ENCODE measurements at regions not wholly inside any gene's neighbourhood (a gene's known extent, or its start where the extent isn't known, plus 50 kb on each side); places are given as distances from the start of the nearest gene placed in this dataset.

GRCh38 chr11:116231543-116231942 is 541.2 kb downstream of the BUD13 start:
- Histone ChIP-seq H3K27me3 (peaks cover 0 to 18% of the 10 kb centered on the region in 2 donors), H3K4me3 (no peak overlapping the region), H3K36me3 (no peaks in the 10 kb centered on the region), H3K4me1 (no peaks in the 10 kb centered on the region), H3K9me3 (no peaks in the 10 kb centered on the region), H3K27ac (no peak overlapping the region)
- intact Hi-C loops (cut with DNase I; ENCODE audit: low total_unique reads): no loop called here
- no peak for TF ChIP-seq CTCF (IDR thresholded peaks at IDR 0.05)
- DNase-seq: no peak

GRCh38 chr11:116230438-116230837 is 542.3 kb downstream of the BUD13 start:
- Histone ChIP-seq H3K27me3 (peaks cover 0 to 20% of the 10 kb centered on the region in 2 donors), H3K4me1 (no peaks in the 10 kb centered on the region), H3K36me3 (no peaks in the 10 kb centered on the region), H3K27ac (no peak overlapping the region), H3K9me3 (no peaks in the 10 kb centered on the region), H3K4me3 (no peak overlapping the region)
- DNase-seq: no peak
- intact Hi-C loops (cut with DNase I; ENCODE audit: low total_unique reads): no loop called here
- no peak for TF ChIP-seq CTCF (IDR thresholded peaks at IDR 0.05)

GRCh38 chr11:116229236-116229970 is 543.4 kb downstream of the BUD13 start:
- no peak for TF ChIP-seq CTCF (IDR thresholded peaks at IDR 0.05)
- intact Hi-C loops (cut with DNase I; ENCODE audit: low total_unique reads): no loop called here
- Histone ChIP-seq H3K27me3 (peaks cover 0 to 29% of the 10 kb centered on the region in 2 donors), H3K9me3 (no peaks in the 10 kb centered on the region), H3K4me3 (no peak overlapping the region), H3K27ac (no peak overlapping the region), H3K36me3 (no peaks in the 10 kb centered on the region), H3K4me1 (no peaks in the 10 kb centered on the region)
- DNase-seq: no peak

GRCh38 chr11:116226731-116227130 is 546.1 kb downstream of the BUD13 start:
- Histone ChIP-seq H3K36me3 (no peaks in the 10 kb centered on the region), H3K27ac (no peak overlapping the region), H3K27me3 (peaks cover 0 to 29% of the 10 kb centered on the region in 2 donors), H3K4me1 (no peaks in the 10 kb centered on the region), H3K4me3 (no peak overlapping the region), H3K9me3 (no peaks in the 10 kb centered on the region)
- TF ChIP-seq CTCF (IDR thresholded peaks at IDR 0.05): no peak
- peak in 1 of 2 donors; percentile 35 for DNase-seq
- intact Hi-C loops (cut with DNase I; ENCODE audit: low total_unique reads): no loop called here

- H3K4me3 ChIP-seq: no peak overlapping the region
- H3K4me1 ChIP-seq: no peaks in the 10 kb centered on the region
- DNase-seq: no peak
- intact Hi-C loops (cut with DNase I; ENCODE audit: low total_unique reads): no loop called here
- no peaks in the 10 kb centered on the region for H3K36me3 ChIP-seq
- TF ChIP-seq CTCF (IDR thresholded peaks at IDR 0.05): no peak
- H3K27me3 ChIP-seq: peaks cover 0 to 26% of the 10 kb centered on the region in 2 donors
- no peak overlapping the region for H3K27ac ChIP-seq
- H3K9me3 ChIP-seq: no peaks in the 10 kb centered on the region
Measured at GRCh38 chr11:116225784-116226585, 546.8 kb downstream of the BUD13 start.
